Stimulated activated CD4-positive, alpha-beta T cell treated with anti-CD3 and anti-CD28 coated beads, Interleukin-15, amount 100 ng/mL, for 24 hours (primary cell): ENCODE measurements at regions not wholly inside any gene's neighbourhood (a gene's known extent, or its start where the extent isn't known, plus 50 kb on each side); places are given as distances from the start of the nearest gene placed in this dataset.

Experiments used
- DNase-seq: peaks from one replicate; pipeline ENCODE4 v3.0.0-alpha.2; 2020

GRCh38 chr1:34331020-34331926 is 154.6 kb downstream of the C1orf94 start:
- DNase-seq: no peak

DNA sequence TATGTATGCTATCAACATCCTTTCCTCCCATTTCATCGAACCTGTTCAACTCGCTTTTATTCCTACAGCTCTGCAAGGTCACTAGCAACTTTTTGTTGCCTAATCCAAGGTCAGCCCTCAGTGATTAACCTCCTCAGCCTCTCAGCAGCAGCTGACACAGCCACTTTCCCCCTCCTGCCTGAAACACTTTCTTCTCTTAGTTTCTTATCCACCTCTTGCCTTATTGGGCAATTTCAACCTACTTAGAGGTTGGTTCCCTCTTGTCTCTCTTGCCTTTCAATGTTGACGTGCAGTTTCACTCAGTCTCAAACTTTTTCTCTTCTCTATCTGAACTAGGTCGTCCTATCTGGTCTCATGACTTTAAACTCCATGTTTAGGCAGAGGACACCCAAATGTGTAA is 156.3 kb downstream of the C1orf94 start:
- DNase-seq: no peak

DNA sequence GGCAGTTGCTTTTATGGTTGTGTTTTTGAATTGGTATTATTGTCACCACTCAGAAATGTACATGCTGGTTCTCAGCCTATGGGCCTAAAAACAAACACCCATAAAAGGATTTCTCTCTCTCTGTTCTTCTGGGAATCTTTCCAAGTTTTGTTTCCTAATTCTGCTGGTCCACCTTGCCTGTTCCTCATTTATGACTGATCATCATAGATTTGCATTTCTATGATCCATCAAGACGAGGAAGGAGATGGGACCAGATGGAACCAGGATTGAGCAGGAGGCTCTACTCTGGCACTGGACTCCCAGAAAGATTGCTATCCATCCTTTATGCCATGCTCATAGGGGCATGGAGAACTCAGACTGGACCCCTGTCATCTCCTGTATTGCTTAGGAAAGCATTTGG is 162.2 kb downstream of the C1orf94 start:
- no peak for DNase-seq

DNA sequence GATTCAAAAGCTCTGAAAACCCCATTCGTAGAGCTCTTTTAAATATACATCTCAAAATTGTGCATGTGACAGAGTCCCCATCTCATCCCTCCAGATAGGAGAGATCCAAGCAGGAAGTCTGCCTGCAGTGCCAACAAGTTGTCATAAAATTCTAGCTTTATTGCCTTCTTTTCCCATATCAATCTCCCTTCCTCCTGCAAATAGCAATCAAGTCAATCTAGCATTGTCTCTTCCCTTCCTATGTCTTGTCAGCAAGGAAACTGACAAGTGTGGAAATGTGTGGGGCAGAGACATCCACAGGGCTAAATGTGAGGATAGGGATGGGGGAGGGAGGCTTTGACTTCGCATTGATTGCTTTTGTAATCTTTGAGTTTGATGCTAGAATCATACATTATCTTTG is 165.2 kb downstream of the C1orf94 start:
- no peak for DNase-seq

- DNase-seq: no peak
Measured at GRCh38 chr1:34342334-34342733, 165.6 kb downstream of the C1orf94 start.

GRCh38 chr1:34346128-34346527 is 169.4 kb downstream of the C1orf94 start:
- DNase-seq: no peak

GRCh38 chr1:34353409-34353808 is 176.7 kb downstream of the C1orf94 start:
- no peak for DNase-seq

DNA sequence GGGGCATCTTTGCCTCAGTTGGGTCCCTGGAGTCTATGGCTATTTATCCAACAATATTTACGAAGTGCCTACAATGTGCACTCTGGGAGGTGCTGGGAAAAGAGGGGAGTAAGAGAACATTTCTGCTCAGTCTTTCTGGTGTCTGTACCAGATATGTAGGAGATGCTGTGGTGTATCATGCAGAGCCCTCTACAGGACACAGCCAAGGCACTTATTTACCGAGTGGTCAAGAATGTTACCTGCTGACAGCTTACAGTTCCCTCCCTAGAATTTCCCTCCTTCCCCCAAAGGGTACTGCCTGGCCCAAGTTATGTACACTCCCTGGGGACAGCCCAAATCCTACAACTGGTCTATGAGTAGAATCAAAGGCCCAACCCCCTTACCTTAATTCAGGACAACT is 177.7 kb downstream of the C1orf94 start:
- no peak for DNase-seq

DNA sequence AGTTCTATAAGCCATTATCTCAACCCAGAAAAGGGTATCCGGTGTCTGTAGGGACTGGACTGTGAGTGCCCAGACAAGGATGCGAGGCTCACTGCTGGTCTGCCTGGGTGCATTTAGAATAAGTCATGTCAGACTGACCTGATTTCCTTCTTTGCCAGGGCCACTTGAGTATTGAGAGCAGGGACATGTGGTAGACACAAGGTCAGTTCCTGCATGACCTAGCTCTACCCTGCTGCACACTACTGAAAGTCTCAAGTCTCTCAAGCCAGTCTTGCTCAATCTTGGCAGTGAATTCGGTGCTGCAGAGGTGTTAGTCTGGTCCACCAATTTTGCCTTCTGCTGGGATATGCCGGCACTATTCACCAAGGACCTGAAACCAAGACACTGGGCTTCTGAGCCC is 180.1 kb downstream of the C1orf94 start:
- DNase-seq: no peak

DNA sequence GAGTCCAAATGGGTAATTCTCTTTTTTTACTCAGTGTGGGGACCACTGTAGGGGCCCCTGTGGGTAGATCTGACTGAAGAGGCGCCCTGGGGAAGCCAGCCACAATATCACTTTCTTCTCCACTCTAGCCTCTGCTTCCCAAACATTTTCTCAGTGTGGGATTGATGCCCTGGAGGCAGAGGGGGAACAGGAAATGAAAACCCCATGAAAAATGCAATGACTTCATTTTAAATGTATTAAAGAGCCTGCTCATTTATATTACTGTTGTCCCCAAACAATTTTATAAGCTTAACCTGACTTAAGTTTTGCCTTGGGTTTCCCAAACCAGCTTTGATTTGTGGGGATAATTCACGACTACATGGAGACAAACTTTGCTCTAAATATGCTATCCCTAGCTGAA is 181.9 kb downstream of the C1orf94 start:
- no peak for DNase-seq

- DNase-seq: no peak
Measured at GRCh38 chr1:34359411-34359810, 182.7 kb downstream of the C1orf94 start.

- no peak for DNase-seq
Measured at GRCh38 chr1:34360574-34360973, 183.9 kb downstream of the C1orf94 start.

GRCh38 chr1:34361121-34361520 is 184.4 kb downstream of the C1orf94 start:
- no peak for DNase-seq

- DNase-seq: no peak
Measured at GRCh38 chr1:34361781-34362357, 185.2 kb downstream of the C1orf94 start.

- no peak for DNase-seq
Measured at GRCh38 chr1:34362949-34363348, 186.2 kb downstream of the C1orf94 start.

DNA sequence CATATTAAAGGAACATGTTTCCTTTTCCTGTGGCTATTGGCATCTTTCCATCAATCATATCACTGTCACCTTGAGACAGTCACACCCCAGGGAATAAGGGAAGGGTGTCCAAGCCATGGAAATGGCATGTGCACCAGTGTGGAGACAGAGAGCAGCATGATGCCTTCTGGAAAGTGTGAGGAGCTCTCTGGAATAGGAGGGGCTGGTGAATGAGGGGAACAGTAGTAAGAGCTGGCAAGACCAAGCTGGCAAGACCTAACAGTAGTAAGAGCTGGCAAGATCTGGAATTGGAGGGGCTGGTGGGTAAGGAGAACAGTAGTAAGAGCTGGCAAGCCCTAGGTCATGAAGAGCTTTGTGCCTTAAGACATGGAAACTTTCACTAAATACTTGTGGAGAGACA is 186.7 kb downstream of the C1orf94 start:
- DNase-seq: no peak

- DNase-seq: no peak
Measured at GRCh38 chr1:34363915-34364314, 187.2 kb downstream of the C1orf94 start.

GRCh38 chr1:34364376-34364775 is 187.7 kb downstream of the C1orf94 start:
- DNase-seq: no peak

DNA sequence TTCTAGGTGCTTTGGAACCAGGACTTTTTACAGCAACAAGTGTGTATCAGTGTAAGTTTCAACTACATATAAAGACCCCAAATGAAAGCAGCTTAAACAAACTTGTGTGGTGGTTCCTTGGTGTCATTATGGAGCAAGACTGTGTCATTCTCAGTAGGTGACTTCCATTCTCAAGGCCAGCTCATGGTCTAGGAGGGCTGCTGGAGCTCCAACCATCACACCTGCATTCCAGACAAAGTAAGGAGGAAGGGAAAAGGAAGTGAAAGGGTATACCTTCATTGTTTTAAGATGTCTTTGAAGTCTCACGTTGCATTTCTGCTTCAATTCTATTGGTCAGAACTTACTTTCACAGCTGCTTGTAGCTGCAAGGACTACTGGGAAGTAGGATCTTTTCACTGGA is 188.6 kb downstream of the C1orf94 start:
- DNase-seq: no peak

GRCh38 chr1:34366875-34367624 is 190.3 kb downstream of the C1orf94 start:
- DNase-seq: no peak

- DNase-seq: no peak
Measured at GRCh38 chr1:34367954-34368353, 191.2 kb downstream of the C1orf94 start.

DNA sequence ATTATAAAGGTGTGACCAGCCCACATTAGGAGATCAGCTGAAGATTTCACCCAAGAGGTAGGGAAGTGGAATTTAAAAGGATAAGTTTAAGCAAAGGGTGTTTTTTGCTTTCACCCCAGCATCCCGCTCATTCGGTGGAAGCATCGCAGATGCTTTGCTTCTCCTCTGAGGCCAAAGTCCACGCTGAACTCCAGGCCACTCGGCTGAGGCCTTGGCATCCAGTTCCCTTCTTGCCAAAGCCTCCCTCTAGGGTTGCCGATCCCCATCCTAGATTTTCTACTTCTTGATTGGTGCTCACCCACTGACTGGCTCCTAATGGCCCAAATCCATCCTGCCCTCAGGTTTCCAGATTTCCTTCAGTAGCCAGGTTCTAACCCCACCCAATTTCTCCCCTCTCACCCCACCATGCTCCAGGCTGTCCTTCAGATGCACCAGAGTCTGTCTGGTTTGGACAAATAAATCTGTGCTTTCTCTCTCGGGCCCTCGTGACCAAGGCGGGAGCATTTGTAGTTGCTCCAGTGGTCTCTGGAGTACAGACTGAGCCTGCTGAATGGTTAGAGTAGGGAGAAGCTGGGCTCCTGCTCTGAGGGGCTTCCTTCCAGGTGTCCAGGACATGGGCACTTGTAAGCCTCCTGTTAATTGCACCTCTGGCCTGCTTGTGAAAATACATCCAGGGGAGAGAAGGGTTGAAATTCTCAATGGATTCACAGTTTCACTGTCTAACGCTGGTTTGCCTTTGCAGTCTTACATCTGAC is 193.2 kb downstream of the C1orf94 start:
- no peak for DNase-seq

GRCh38 chr1:34370748-34371147 is 194.0 kb downstream of the C1orf94 start:
- DNase-seq: no peak
